A549 (cell line): ENCODE measurements at regions not wholly inside any gene's neighbourhood (a gene's known extent, or its start where the extent isn't known, plus 50 kb on each side); places are given as distances from the start of the nearest gene placed in this dataset.

Source experiments
- ATAC-seq, 2 experiments: fragments of 200-7000 bp in 1 of 2; fragments of >200 bp in 1 of 2; cut with Nextera tagmentation in 1 of 2; cut with Tn5 transposase in 1 of 2; 3 replicates each; pipeline versions ENCODE4 v1.8.0 to v1.9.1; 2018 to 2020; ENCODE audit warnings: mild to moderate bottlenecking in 1 of 2, moderate library complexity in 1 of 2
- CTCF ChIA-PET: fragments of 300-600 bp; sonication (Branson Sonifier 250); formaldehyde crosslinking; extraction: SDS; loops from one replicate; lab custom pipeline; 2021; ENCODE audit warnings: antibody characterized with exemption, inconsistent platforms; lab: Yijun Ruan, JAX
- POLR2A ChIA-PET: fragments of 350-600 bp; formaldehyde crosslinking; extraction: SDS; loops from one replicate; lab custom pipeline; 2021; ENCODE audit warnings: antibody characterized with exemption, inconsistent platforms; lab: Yijun Ruan, JAX
- DNase-seq, 2 experiments: peaks; one replicate each; pipeline versions ENCODE4 v3.0.0 to v3.0.0-alpha.2; 2011 to 2016; ENCODE audit warnings: low read depth in 1 of 2, low spot score in 1 of 2
- FAIRE-seq: peaks from 2 replicates; lab custom pipeline; 2011; peaks lifted over from hg19 to GRCh38; lab: Jason Lieb, UNC
- H3K27ac ChIP-seq, 2 experiments: fragments of >200 bp; sonication (Bioruptor Twin); formaldehyde crosslinking; 3 replicates each; pipeline ENCODE4 v1.5.1; 2016 to 2017
- H3K4me1 ChIP-seq: fragments of >200 bp; sonication (Bioruptor Twin); formaldehyde crosslinking; 3 replicates; pipeline ENCODE4 v1.6.1; 2016
- H3K4me2 ChIP-seq: fragments of >200 bp; sonication (Bioruptor Twin); formaldehyde crosslinking; 3 replicates; pipeline ENCODE4 v1.6.1; 2016
- H3K4me3 ChIP-seq: fragments of >200 bp; sonication (Bioruptor Twin); formaldehyde crosslinking; 3 replicates; pipeline ENCODE4 v1.5.1; 2016
- H3K9me3 ChIP-seq: fragments of >200 bp; sonication (Bioruptor Twin); formaldehyde crosslinking; 3 replicates; pipeline ENCODE4 v1.6.1; 2016
- BHLHE40 ChIP-seq: IDR thresholded peaks from 2 replicates; pipeline ENCODE4 v1.6.1; 2012; ENCODE audit warnings: low read depth, low read length, inconsistent platforms
- CBX2 ChIP-seq: fragments of 200-600 bp; sonication (generic); IDR thresholded peaks from 2 replicates; pipeline ENCODE4 v1.6.1; 2016; ENCODE audit warnings: low read depth, mild to moderate bottlenecking, borderline replicate concordance
- CBX8 ChIP-seq: fragments of 200-600 bp; sonication (generic); IDR thresholded peaks from 2 replicates; pipeline ENCODE4 v1.6.1; 2016
- CEBPB ChIP-seq, 2 experiments: fragments of >200 bp in 1 of 2; sonication (Bioruptor Twin) in 1 of 2; formaldehyde crosslinking in 1 of 2; IDR thresholded peaks; 2 replicates each; pipeline ENCODE4 v1.6.1; 2012 to 2016
- CHD2 ChIP-seq: fragments of 150-350 bp; IDR thresholded peaks from 2 replicates; pipeline ENCODE4 v1.6.1; 2014; ENCODE audit warnings: low read length; ENCODE audit not compliant: partially characterized antibody
- FOSB ChIP-seq: fragments of 250-450 bp; sonication (Bioruptor Pico); IDR thresholded peaks from 2 replicates; pipeline ENCODE4 v1.5.0; 2020; ENCODE audit warnings: mild to moderate bottlenecking, moderate library complexity
- GATA3 ChIP-seq: IDR thresholded peaks from 2 replicates; pipeline ENCODE4 v1.6.1; 2012; ENCODE audit warnings: borderline replicate concordance
- HOXA7 ChIP-seq: fragments of 250-450 bp; sonication (Bioruptor Pico); IDR thresholded peaks from 2 replicates; pipeline ENCODE4 v1.5.0; 2020; ENCODE audit warnings: mild to moderate bottlenecking, moderate library complexity
- HOXB13 ChIP-seq: fragments of 250-450 bp; sonication (Bioruptor Pico); IDR thresholded peaks from 2 replicates; pipeline ENCODE4 v1.5.0; 2020; ENCODE audit warnings: low read depth, mild to moderate bottlenecking, moderate library complexity
- MAFK ChIP-seq: fragments of 450-650 bp; IDR thresholded peaks from 2 replicates; pipeline ENCODE4 v1.6.1; 2014; ENCODE audit not compliant: partially characterized antibody
- MAZ ChIP-seq: fragments of 150-350 bp; IDR thresholded peaks from 2 replicates; pipeline ENCODE4 v1.6.1; 2014; ENCODE audit warnings: antibody characterized with exemption, low read depth, low read length, borderline replicate concordance
- NPAS2 ChIP-seq: fragments of 250-450 bp; sonication (Bioruptor Pico); IDR thresholded peaks from 2 replicates; pipeline ENCODE4 v1.8.0; 2022; ENCODE audit warnings: mild to moderate bottlenecking, moderate library complexity, borderline replicate concordance
- RFX5 ChIP-seq: fragments of 450-650 bp; IDR thresholded peaks from 2 replicates; pipeline ENCODE4 v1.7.1; 2014; ENCODE audit warnings: antibody characterized with exemption, mild to moderate bottlenecking, moderate library complexity
- RNF2 ChIP-seq: fragments of 200-600 bp; sonication (generic); IDR thresholded peaks from 2 replicates; pipeline ENCODE4 v1.6.1; 2016; ENCODE audit warnings: low read depth, mild to moderate bottlenecking, antibody characterized with exemption, moderate library complexity, borderline replicate concordance
- ZNF302 ChIP-seq: fragments of 250-450 bp; sonication (Bioruptor Pico); IDR thresholded peaks from 2 replicates; pipeline ENCODE4 v1.9.0; 2021; ENCODE audit warnings: inconsistent platforms, mild to moderate bottlenecking, moderate library complexity
- ZSCAN20 ChIP-seq: fragments of 250-450 bp; sonication (Bioruptor Pico); IDR thresholded peaks from 2 replicates; pipeline ENCODE4 v1.8.0; 2022; ENCODE audit warnings: mild to moderate bottlenecking, moderate library complexity
- WGBS: methylation state at CpG from one replicate; pipeline ENCODE4 v1.1.6; 2017; ENCODE audit errors: missing lambda C conversion rate; 5-methylcytosine and 5-hydroxymethylcytosine counted together
- TF ChIP-seq, protein P1 (sequence below): fragments of 200-600 bp; sonication (generic); IDR thresholded peaks from 2 replicates; pipeline ENCODE4 v1.6.1; 2016; ENCODE audit warnings: antibody characterized with exemption, mild to moderate bottlenecking, moderate library complexity
- TF ChIP-seq, protein P2 (sequence below): fragments of 150-350 bp; IDR thresholded peaks from 2 replicates; pipeline ENCODE4 v1.6.1; 2014; ENCODE audit warnings: low read depth, mild to moderate bottlenecking, low read length
- TF ChIP-seq, protein P3 (sequence below): IDR thresholded peaks from 2 replicates; pipeline ENCODE4 v1.6.1; 2012

DNA sequence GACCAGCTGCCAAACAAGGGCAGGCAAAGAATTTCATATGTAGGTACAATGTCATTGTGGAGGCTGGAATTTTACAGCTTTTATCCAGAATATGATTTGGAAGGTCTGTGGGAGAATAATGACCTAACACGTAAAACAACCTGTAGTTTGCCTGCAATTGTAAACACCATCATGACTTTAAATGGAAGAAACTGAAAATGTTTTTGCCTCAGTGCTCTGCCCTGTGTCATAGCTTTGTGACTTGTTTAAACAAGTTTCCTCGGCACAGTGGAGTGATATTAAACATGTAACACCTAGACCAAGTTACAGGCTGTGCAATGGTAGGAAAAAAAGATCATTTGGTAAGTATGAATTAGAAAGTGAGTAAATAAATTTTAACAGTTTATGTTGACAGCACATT, 171.6 kb upstream of the MBNL1 start:
- TF ChIP-seq ZSCAN20 (CRISPR knock-in tag) (no peak), HOXB13 (CRISPR knock-in tag) (no peak), CBX2 (no peak), RFX5 (no peak), ZNF302 (CRISPR knock-in tag) (no peak), NPAS2 (CRISPR knock-in tag) (no peak), GATA3 (no peak), CEBPB (IDR thresholded peaks at IDR 0.05) (no peak), MAFK (no peak), MAZ (no peak), HOXA7 (CRISPR knock-in tag) (no peak), CHD2 (no peak), CBX8 (no peak), RNF2 (no peak)
- TF ChIP-seq, protein P1, sequence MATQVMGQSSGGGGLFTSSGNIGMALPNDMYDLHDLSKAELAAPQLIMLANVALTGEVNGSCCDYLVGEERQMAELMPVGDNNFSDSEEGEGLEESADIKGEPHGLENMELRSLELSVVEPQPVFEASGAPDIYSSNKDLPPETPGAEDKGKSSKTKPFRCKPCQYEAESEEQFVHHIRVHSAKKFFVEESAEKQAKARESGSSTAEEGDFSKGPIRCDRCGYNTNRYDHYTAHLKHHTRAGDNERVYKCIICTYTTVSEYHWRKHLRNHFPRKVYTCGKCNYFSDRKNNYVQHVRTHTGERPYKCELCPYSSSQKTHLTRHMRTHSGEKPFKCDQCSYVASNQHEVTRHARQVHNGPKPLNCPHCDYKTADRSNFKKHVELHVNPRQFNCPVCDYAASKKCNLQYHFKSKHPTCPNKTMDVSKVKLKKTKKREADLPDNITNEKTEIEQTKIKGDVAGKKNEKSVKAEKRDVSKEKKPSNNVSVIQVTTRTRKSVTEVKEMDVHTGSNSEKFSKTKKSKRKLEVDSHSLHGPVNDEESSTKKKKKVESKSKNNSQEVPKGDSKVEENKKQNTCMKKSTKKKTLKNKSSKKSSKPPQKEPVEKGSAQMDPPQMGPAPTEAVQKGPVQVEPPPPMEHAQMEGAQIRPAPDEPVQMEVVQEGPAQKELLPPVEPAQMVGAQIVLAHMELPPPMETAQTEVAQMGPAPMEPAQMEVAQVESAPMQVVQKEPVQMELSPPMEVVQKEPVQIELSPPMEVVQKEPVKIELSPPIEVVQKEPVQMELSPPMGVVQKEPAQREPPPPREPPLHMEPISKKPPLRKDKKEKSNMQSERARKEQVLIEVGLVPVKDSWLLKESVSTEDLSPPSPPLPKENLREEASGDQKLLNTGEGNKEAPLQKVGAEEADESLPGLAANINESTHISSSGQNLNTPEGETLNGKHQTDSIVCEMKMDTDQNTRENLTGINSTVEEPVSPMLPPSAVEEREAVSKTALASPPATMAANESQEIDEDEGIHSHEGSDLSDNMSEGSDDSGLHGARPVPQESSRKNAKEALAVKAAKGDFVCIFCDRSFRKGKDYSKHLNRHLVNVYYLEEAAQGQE: no peak
- TF ChIP-seq, protein P2, sequence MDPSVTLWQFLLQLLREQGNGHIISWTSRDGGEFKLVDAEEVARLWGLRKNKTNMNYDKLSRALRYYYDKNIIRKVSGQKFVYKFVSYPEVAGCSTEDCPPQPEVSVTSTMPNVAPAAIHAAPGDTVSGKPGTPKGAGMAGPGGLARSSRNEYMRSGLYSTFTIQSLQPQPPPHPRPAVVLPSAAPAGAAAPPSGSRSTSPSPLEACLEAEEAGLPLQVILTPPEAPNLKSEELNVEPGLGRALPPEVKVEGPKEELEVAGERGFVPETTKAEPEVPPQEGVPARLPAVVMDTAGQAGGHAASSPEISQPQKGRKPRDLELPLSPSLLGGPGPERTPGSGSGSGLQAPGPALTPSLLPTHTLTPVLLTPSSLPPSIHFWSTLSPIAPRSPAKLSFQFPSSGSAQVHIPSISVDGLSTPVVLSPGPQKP: no peak
- TF ChIP-seq, protein P3, sequence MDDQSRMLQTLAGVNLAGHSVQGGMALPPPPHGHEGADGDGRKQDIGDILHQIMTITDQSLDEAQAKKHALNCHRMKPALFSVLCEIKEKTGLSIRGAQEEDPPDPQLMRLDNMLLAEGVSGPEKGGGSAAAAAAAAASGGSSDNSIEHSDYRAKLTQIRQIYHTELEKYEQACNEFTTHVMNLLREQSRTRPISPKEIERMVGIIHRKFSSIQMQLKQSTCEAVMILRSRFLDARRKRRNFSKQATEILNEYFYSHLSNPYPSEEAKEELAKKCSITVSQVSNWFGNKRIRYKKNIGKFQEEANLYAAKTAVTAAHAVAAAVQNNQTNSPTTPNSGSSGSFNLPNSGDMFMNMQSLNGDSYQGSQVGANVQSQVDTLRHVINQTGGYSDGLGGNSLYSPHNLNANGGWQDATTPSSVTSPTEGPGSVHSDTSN: no peak
- TF ChIP-seq, all 56 proteins: peak for 0
- FAIRE-seq (no peak), ATAC-seq (no peak), DNase-seq (no peak)
- H3K4me2 ChIP-seq: no peak overlapping the region
- H3K4me1 ChIP-seq: no peaks in the 10 kb centered on the region
- H3K9me3 ChIP-seq: no peaks in the 10 kb centered on the region
- ChIA-PET CTCF (interaction anchor here (1.2 kb wide), 1 partner anchor 43 kb away, joined by 3 read pairs; no protein-coding TSS in a partner anchor), POLR2A (no interaction called here)
- no peak overlapping the region for H3K4me3 ChIP-seq
- H3K27ac ChIP-seq: no peak overlapping the region
- 86% methylated on average over 2 of the region's 2 CpGs for WGBS

DNA sequence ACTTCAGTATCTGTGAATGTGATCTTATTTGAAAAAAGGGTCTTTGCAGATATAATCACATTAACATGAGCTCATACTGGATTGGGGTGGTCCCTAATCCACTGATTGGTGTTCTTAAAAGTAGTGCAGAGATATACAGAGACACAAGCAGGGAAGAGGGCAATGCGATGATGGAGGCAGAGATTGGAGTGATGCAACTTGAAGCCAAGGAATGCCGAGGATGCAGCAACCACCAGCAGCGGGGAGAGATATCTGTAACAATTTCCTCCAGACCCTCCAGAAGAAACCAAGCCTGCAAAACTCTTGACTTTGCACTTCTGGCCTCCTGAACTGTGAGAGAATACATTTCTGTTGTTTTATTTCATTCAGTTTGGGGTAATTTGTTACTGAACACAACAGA, 171.0 kb upstream of the MBNL1 start:
- ChIA-PET POLR2A (no interaction called here), CTCF (interaction anchor here (1.2 kb wide), 1 partner anchor 42 kb away, joined by 3 read pairs; no protein-coding TSS in a partner anchor)
- FAIRE-seq (no peak), DNase-seq (no peak), ATAC-seq (no peak)
- TF ChIP-seq FOSB (CRISPR knock-in tag): no peak
- no peak for TF ChIP-seq RNF2
- TF ChIP-seq, protein P2: no peak
- no peak for TF ChIP-seq CBX2
- TF ChIP-seq BHLHE40: no peak
- no peak for TF ChIP-seq ZSCAN20 (CRISPR knock-in tag)
- no peak overlapping the region for H3K27ac ChIP-seq
- no peak overlapping the region for H3K4me3 ChIP-seq
- H3K4me1 ChIP-seq: no peaks in the 10 kb centered on the region
- no peaks in the 10 kb centered on the region for H3K9me3 ChIP-seq
- H3K4me2 ChIP-seq: no peak overlapping the region
- WGBS: 81% methylated on average over 3 of the region's 3 CpGs
